ENCODE measurements at regions not wholly inside any gene's neighbourhood (a gene's known extent, or its start where the extent isn't known, plus 50 kb on each side); places are given as distances from the start of the nearest gene placed in this dataset.
"Not testable (repeated sequence)": the region's sequence is repeated elsewhere in the genome, so short reads cannot be mapped to it uniquely, and the experiment has no call there.

DNA sequence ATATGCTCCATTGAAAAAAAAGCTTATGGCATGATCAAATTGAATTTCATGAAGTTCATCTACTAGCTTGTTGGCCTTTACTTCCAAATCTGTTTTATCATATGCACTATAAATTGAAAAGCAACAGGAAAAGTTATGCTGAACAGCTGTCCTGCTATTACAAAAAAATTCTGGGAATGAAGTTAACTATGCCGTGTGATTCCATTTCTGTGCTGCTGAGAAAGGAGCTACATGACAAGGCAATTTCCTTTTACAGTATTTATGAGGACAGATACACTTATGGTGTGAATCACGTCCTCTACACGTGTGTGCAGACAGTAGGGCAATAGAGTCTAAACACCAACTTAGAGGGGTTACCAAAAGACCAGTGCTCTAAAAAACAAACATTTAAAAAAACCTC lies 426.5 kb upstream of the AKR1E2 start:
- no peaks in the 10 kb centered on the region for H3K36me3 Mint-ChIP-seq (ENCODE audit: unreplicated experiment)
- peaks cover 6% of the 10 kb centered on the region for H3K9me3 Mint-ChIP-seq (ENCODE audit: unreplicated experiment)
- peaks cover 26% of the 10 kb centered on the region for H3K4me1 Mint-ChIP-seq (ENCODE audit: unreplicated experiment)
- TF ChIP-seq, protein P1, sequence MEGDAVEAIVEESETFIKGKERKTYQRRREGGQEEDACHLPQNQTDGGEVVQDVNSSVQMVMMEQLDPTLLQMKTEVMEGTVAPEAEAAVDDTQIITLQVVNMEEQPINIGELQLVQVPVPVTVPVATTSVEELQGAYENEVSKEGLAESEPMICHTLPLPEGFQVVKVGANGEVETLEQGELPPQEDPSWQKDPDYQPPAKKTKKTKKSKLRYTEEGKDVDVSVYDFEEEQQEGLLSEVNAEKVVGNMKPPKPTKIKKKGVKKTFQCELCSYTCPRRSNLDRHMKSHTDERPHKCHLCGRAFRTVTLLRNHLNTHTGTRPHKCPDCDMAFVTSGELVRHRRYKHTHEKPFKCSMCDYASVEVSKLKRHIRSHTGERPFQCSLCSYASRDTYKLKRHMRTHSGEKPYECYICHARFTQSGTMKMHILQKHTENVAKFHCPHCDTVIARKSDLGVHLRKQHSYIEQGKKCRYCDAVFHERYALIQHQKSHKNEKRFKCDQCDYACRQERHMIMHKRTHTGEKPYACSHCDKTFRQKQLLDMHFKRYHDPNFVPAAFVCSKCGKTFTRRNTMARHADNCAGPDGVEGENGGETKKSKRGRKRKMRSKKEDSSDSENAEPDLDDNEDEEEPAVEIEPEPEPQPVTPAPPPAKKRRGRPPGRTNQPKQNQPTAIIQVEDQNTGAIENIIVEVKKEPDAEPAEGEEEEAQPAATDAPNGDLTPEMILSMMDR (IDR thresholded peaks at IDR 0.05), result no peak
- H3K4me3 Mint-ChIP-seq (ENCODE audit: unreplicated experiment), result no peak overlapping the region
- H3K27me3 Mint-ChIP-seq (ENCODE audit: unreplicated experiment), result no peaks in the 10 kb centered on the region
- H3K27ac Mint-ChIP-seq (ENCODE audit: unreplicated experiment), result peak overlapping the region; percentile 75
- DNase-seq (ENCODE audit: extremely low spot score, unreplicated experiment), result no peak

DNA sequence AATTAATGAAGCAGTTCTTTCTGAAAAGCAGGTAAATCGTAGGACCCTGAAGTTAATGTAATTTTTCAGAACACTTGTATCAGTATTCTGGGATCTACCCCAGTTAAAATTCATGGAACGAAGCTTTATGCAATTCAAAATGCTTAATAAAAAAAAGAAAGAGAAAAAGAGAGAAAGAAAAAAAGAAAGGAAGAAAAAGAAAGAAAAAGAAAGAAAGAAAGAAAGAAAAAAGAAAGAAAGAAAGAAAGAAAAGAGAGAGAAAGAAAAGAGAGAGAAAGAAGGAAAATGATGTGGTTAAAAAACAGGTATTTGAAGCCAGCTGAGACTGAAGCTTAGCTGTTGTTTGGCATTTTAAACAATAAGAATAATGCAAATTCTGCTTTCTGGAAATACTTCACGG lies 427.4 kb upstream of the AKR1E2 start:
- Mint-ChIP-seq H3K4me3 (ENCODE audit: unreplicated experiment) (no peak overlapping the region), H3K9me3 (ENCODE audit: unreplicated experiment) (peaks cover 6% of the 10 kb centered on the region), H3K27ac (ENCODE audit: unreplicated experiment) (peak overlapping the region; percentile 25), H3K4me1 (ENCODE audit: unreplicated experiment) (peaks cover 26% of the 10 kb centered on the region), H3K36me3 (ENCODE audit: unreplicated experiment) (no peaks in the 10 kb centered on the region), H3K27me3 (ENCODE audit: unreplicated experiment) (no peaks in the 10 kb centered on the region)
- TF ChIP-seq, protein P1 (IDR thresholded peaks at IDR 0.05), result no peak
- no peak for DNase-seq (ENCODE audit: extremely low spot score, unreplicated experiment)

DNA sequence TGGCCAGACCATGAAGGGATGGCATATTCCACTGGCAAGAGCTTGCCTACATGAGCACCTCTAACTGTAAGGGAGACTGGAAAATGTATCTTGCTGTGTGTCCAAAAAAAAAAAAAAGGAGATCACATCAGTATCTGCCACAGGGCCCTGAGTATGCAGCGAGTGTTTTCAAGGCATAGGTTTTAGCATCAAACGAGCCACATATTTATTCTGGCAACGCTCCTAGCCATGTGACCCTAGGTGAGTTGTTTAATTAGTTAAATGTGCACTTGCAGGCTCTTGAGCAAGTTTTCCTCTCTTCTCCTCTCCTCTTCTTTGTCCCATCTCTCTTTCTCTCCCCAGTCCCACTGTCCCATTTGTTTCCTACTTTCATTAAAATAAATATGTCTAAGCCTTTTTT lies 428.7 kb upstream of the AKR1E2 start:
- Mint-ChIP-seq H3K27me3 (ENCODE audit: unreplicated experiment) (no peaks in the 10 kb centered on the region), H3K27ac (ENCODE audit: unreplicated experiment) (no peak overlapping the region), H3K36me3 (ENCODE audit: unreplicated experiment) (no peaks in the 10 kb centered on the region), H3K4me1 (ENCODE audit: unreplicated experiment) (peaks cover 26% of the 10 kb centered on the region), H3K4me3 (ENCODE audit: unreplicated experiment) (no peak overlapping the region), H3K9me3 (ENCODE audit: unreplicated experiment) (peaks cover 6% of the 10 kb centered on the region)
- TF ChIP-seq, protein P1 (IDR thresholded peaks at IDR 0.05), result no peak
- no peak for DNase-seq (ENCODE audit: extremely low spot score, unreplicated experiment)

DNA sequence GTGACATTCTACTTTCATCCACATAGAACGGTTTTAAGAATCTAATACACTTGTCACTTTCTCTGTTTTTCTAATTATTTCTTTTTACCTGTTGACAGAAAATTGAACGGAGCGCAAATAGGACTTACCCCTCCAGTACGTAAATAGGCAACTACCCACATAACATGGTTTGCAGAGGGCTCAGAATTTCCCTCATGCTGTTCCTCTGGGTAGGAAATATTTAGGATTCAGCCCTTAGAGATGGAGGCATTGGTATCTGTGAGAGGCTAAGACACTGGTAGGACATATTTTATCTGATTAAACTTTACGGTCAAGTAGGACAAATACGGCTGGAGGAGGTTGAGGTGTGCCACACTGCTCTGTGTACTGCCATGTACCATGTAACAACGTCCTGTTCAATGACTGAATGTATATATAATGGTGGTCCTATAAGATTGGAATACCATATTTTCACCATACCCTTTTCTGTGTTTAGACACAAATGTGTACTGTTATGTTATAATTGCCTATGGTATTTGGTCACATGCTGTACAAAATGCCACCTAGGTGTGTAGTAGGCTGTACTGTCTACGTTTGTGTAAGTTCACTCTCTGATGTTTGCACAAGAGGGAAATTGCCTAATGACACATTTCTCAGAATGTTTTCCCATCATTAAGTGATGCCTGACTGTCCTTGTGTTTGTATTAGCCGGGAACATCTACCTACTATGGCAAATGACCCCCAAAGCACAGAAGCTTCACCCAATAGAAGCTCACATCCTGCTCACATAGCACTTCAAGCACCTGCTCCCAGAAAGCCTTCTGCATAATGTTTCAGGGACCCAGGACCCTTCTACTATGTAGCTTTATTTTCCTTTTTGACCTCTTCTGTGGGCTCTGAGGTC lies 429.4 kb upstream of the AKR1E2 start:
- peaks cover 26% of the 10 kb centered on the region for H3K4me1 Mint-ChIP-seq (ENCODE audit: unreplicated experiment)
- H3K27me3 Mint-ChIP-seq (ENCODE audit: unreplicated experiment), result no peaks in the 10 kb centered on the region
- H3K9me3 Mint-ChIP-seq (ENCODE audit: unreplicated experiment), result peaks cover 6% of the 10 kb centered on the region
- no peak overlapping the region for H3K27ac Mint-ChIP-seq (ENCODE audit: unreplicated experiment)
- no peaks in the 10 kb centered on the region for H3K36me3 Mint-ChIP-seq (ENCODE audit: unreplicated experiment)
- DNase-seq (ENCODE audit: extremely low spot score, unreplicated experiment), result no peak
- TF ChIP-seq, protein P1 (IDR thresholded peaks at IDR 0.05), result no peak
- no peak overlapping the region for H3K4me3 Mint-ChIP-seq (ENCODE audit: unreplicated experiment)

DNA sequence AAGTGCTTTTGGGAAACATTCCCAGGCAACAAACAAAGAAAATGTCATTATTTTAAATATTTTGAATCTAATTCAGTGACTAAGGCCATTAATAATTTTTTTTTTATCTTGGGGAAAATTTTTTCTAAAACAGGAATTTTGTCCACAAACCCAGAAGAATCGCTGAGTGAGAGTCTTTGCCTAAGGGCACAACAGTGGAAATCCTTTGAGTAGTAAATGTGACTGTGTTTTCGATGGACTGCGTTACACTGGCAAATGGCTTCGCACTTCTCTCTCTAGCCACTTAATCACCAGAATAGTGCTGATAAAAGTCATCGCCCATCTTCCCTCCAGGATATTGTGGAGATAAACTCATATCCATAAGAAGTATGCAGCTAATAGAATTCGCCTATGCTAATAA lies 430.3 kb upstream of the AKR1E2 start:
- Mint-ChIP-seq H3K4me3 (ENCODE audit: unreplicated experiment) (no peak overlapping the region), H3K9me3 (ENCODE audit: unreplicated experiment) (peaks cover 6% of the 10 kb centered on the region), H3K36me3 (ENCODE audit: unreplicated experiment) (no peaks in the 10 kb centered on the region), H3K27ac (ENCODE audit: unreplicated experiment) (no peak overlapping the region), H3K4me1 (ENCODE audit: unreplicated experiment) (peaks cover 26% of the 10 kb centered on the region), H3K27me3 (ENCODE audit: unreplicated experiment) (no peaks in the 10 kb centered on the region)
- TF ChIP-seq, protein P1 (IDR thresholded peaks at IDR 0.05), result no peak
- no peak for DNase-seq (ENCODE audit: extremely low spot score, unreplicated experiment)

DNA sequence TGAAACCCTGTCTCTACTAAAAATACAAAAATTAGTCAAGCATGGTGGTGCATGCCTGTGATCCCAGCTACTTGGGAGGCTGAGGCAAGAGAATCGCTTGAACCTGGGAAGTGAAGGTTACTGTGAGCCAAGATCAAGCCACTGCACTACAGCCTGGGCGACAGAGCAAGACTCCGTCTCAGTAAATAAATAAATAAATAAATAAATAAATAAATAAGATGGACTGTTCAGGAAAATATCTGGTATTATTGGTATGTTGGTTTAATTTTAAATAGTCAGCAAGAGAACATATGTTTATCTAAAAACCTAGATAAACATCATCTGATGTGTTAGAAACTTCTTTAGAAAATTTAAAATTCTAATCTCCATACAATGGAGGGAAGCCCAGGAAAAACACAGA lies 431.6 kb upstream of the AKR1E2 start:
- H3K27me3 Mint-ChIP-seq (ENCODE audit: unreplicated experiment); H3K4me3 Mint-ChIP-seq (ENCODE audit: unreplicated experiment); H3K27ac Mint-ChIP-seq (ENCODE audit: unreplicated experiment); DNase-seq (ENCODE audit: extremely low spot score, unreplicated experiment); H3K36me3 Mint-ChIP-seq (ENCODE audit: unreplicated experiment); H3K9me3 Mint-ChIP-seq (ENCODE audit: unreplicated experiment): not testable (repeated sequence)
- H3K4me1 Mint-ChIP-seq (ENCODE audit: unreplicated experiment), result peaks cover 16% of the 10 kb centered on the region

Measured in osteocyte (in vitro differentiated cells).